DND-41 (cell line): ENCODE measurements at regions not wholly inside any gene's neighbourhood (a gene's known extent, or its start where the extent isn't known, plus 50 kb on each side); places are given as distances from the start of the nearest gene placed in this dataset.

Source experiments
- ATAC-seq: fragments of 200-7000 bp; cut with Tn5 transposase; 3 replicates; pipeline ENCODE4 v1.9.1; 2021; ENCODE audit warnings: low read depth; ENCODE audit not compliant: insufficient read depth
- DNase-seq: peaks from one replicate; pipeline ENCODE4 v3.0.0-alpha.2; 2020
- H2AFZ ChIP-seq: 2 replicates; pipeline ENCODE4 v1.6.0; 2012; ENCODE audit warnings: low read depth, low read length
- H3K27ac ChIP-seq: 2 replicates; pipeline ENCODE4 v1.5.1; 2012; ENCODE audit warnings: low read length, inconsistent platforms
- H3K27me3 ChIP-seq: fragments of 200-600 bp; sonication (generic); 2 replicates; pipeline ENCODE4 v1.6.0; 2012; ENCODE audit warnings: low read length, mild to moderate bottlenecking, inconsistent platforms; ENCODE audit not compliant: insufficient read depth, poor library complexity
- H3K36me3 ChIP-seq: 2 replicates; pipeline ENCODE4 v1.5.1; 2012; ENCODE audit warnings: low read length, inconsistent platforms; ENCODE audit not compliant: insufficient read depth
- H3K4me1 ChIP-seq: 2 replicates; pipeline ENCODE4 v1.5.1; 2012; ENCODE audit warnings: mild to moderate bottlenecking, low read length; ENCODE audit not compliant: insufficient read depth
- H3K4me2 ChIP-seq: 2 replicates; pipeline ENCODE4 v1.6.0; 2012; ENCODE audit warnings: mild to moderate bottlenecking, moderate library complexity, low read length, inconsistent platforms; ENCODE audit not compliant: insufficient read depth
- H3K4me3 ChIP-seq, 2 experiments: fragments of 200-600 bp in 1 of 2; shearing (Covaris generic) in 1 of 2; 2 replicates each; pipeline ENCODE4 v1.5.1; 2012 to 2016; ENCODE audit warnings: inconsistent platforms in 2 of 2, low read length in 2 of 2, mild to moderate bottlenecking in 2 of 2, low read depth in 1 of 2, moderate library complexity in 1 of 2
- H3K79me2 ChIP-seq: 2 replicates; pipeline ENCODE4 v1.6.0; 2012; ENCODE audit warnings: low read length, inconsistent platforms; ENCODE audit not compliant: insufficient read depth
- H3K9ac ChIP-seq: 2 replicates; pipeline ENCODE4 v1.6.0; 2012; ENCODE audit warnings: low read depth, mild to moderate bottlenecking, inconsistent platforms, low read length, moderate library complexity
- H3K9me3 ChIP-seq: 2 replicates; pipeline ENCODE4 v1.5.1; 2012; ENCODE audit warnings: low read length, moderate library complexity, mild to moderate bottlenecking, inconsistent platforms; ENCODE audit not compliant: insufficient read depth, severe bottlenecking
- H4K20me1 ChIP-seq: 2 replicates; pipeline ENCODE4 v1.6.0; 2012; ENCODE audit warnings: low read length; ENCODE audit not compliant: insufficient read depth
- CTCF ChIP-seq: IDR thresholded peaks from 2 replicates; pipeline ENCODE4 v1.5.1; 2012; ENCODE audit warnings: borderline replicate concordance, low read length, moderate library complexity, mild to moderate bottlenecking; ENCODE audit not compliant: poor library complexity, severe bottlenecking; ENCODE audit errors: extremely low read depth
- EZH2 ChIP-seq: IDR thresholded peaks from 3 replicates; pipeline ENCODE4 v1.6.1; 2012; ENCODE audit warnings: borderline replicate concordance, low read depth, mild to moderate bottlenecking, moderate library complexity, low read length, inconsistent platforms; ENCODE audit not compliant: severe bottlenecking

GRCh38 chr4:11548597-11549082 is 119.9 kb upstream of the HS3ST1 start:
- no peak overlapping the region for H3K27ac ChIP-seq
- H3K9ac ChIP-seq = no peak overlapping the region
- no peaks in the 10 kb centered on the region for H3K79me2 ChIP-seq
- no peaks in the 10 kb centered on the region for H3K27me3 ChIP-seq
- H3K4me1 ChIP-seq = no peaks in the 10 kb centered on the region
- H3K4me2 ChIP-seq = no peak overlapping the region
- H3K4me3 ChIP-seq = no peak overlapping the region
- no peaks in the 10 kb centered on the region for H4K20me1 ChIP-seq
- DNase-seq = no peak
- H2AFZ ChIP-seq = no peak overlapping the region
- TF ChIP-seq CTCF = no peak
- no peak for TF ChIP-seq EZH2
- H3K9me3 ChIP-seq = no peaks in the 10 kb centered on the region
- ATAC-seq = no peak
- no peaks in the 10 kb centered on the region for H3K36me3 ChIP-seq

GRCh38 chr4:11546391-11547175 is 117.9 kb upstream of the HS3ST1 start:
- DNase-seq (no peak), ATAC-seq (no peak)
- no peak overlapping the region for H3K4me2 ChIP-seq
- TF ChIP-seq EZH2 = no peak
- TF ChIP-seq CTCF = no peak
- H3K9me3 ChIP-seq = no peaks in the 10 kb centered on the region
- H3K79me2 ChIP-seq = no peaks in the 10 kb centered on the region
- H3K9ac ChIP-seq = no peak overlapping the region
- H4K20me1 ChIP-seq = no peaks in the 10 kb centered on the region
- H3K4me3 ChIP-seq = no peak overlapping the region
- no peaks in the 10 kb centered on the region for H3K4me1 ChIP-seq
- no peak overlapping the region for H2AFZ ChIP-seq
- no peaks in the 10 kb centered on the region for H3K36me3 ChIP-seq
- H3K27me3 ChIP-seq = no peaks in the 10 kb centered on the region
- no peak overlapping the region for H3K27ac ChIP-seq

DNA sequence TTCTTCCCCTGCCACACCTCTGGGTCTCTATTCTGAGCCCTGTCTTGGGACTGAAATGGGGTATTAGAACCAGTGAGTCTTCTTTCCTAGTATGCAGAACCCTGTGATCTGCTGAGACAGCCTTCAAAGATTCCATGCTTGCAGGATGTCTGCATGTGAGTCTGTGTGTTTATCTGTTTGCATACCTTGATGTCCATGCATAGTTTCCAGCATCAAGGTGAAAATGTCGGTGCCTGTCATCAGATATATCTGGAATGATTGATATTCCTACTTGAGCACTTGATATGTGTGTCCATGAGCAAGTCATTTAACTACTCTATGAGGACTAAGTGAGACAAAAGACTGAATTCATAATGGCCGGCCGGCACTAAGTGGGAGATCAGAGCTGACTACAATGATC is 117.0 kb upstream of the HS3ST1 start:
- no peak overlapping the region for H3K4me2 ChIP-seq

More for the DNA sequence above, 117.0 kb upstream of the HS3ST1 start:
- H4K20me1 ChIP-seq = no peaks in the 10 kb centered on the region
- H3K79me2 ChIP-seq = no peaks in the 10 kb centered on the region
- ATAC-seq (no peak), DNase-seq (no peak)
- H3K27ac ChIP-seq = no peak overlapping the region
- H2AFZ ChIP-seq = no peak overlapping the region
- no peaks in the 10 kb centered on the region for H3K27me3 ChIP-seq
- no peak overlapping the region for H3K9ac ChIP-seq
- H3K4me1 ChIP-seq = no peaks in the 10 kb centered on the region
- no peaks in the 10 kb centered on the region for H3K9me3 ChIP-seq
- TF ChIP-seq EZH2 (no peak), CTCF (no peak)
- H3K4me3 ChIP-seq = no peak overlapping the region
- H3K36me3 ChIP-seq = no peaks in the 10 kb centered on the region
